ENCODE measurements at regions not wholly inside any gene's neighbourhood (a gene's known extent, or its start where the extent isn't known, plus 50 kb on each side); places are given as distances from the start of the nearest gene placed in this dataset.

GRCh38 chr10:20993389-20993788, 96.3 kb upstream of the NEBL start:
- TF ChIP-seq, protein P1, sequence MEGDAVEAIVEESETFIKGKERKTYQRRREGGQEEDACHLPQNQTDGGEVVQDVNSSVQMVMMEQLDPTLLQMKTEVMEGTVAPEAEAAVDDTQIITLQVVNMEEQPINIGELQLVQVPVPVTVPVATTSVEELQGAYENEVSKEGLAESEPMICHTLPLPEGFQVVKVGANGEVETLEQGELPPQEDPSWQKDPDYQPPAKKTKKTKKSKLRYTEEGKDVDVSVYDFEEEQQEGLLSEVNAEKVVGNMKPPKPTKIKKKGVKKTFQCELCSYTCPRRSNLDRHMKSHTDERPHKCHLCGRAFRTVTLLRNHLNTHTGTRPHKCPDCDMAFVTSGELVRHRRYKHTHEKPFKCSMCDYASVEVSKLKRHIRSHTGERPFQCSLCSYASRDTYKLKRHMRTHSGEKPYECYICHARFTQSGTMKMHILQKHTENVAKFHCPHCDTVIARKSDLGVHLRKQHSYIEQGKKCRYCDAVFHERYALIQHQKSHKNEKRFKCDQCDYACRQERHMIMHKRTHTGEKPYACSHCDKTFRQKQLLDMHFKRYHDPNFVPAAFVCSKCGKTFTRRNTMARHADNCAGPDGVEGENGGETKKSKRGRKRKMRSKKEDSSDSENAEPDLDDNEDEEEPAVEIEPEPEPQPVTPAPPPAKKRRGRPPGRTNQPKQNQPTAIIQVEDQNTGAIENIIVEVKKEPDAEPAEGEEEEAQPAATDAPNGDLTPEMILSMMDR (IDR thresholded peaks at IDR 0.05), result no peak
- TF ChIP-seq POLR2A (IDR thresholded peaks at IDR 0.05), result no peak

Measured in Peyer's patch (tissue), 4 donors.